ENCODE measurements at regions not wholly inside any gene's neighbourhood (a gene's known extent, or its start where the extent isn't known, plus 50 kb on each side); places are given as distances from the start of the nearest gene placed in this dataset.
"Not testable (repeated sequence)": the region's sequence is repeated elsewhere in the genome, so short reads cannot be mapped to it uniquely, and the experiment has no call there.

GRCh38 chr6:74408844-74409243, 712.8 kb downstream of the CD109 start:
- Histone ChIP-seq H3K9me2 (ENCODE audit: low read depth, low read length) (no peaks in the 10 kb centered on the region), H3K4me1 (ENCODE audit: insufficient read depth, low read length, severe bottlenecking) (no peaks in the 10 kb centered on the region), H3K27ac (ENCODE audit: low read depth, low read length, poor library complexity, severe bottlenecking) (no peak overlapping the region), H2AFZ (ENCODE audit: low read length) (no peak overlapping the region), H3K27me3 (ENCODE audit: insufficient read depth, low read length) (no peaks in the 10 kb centered on the region), H3K4me2 (ENCODE audit: low read length) (no peak overlapping the region), H3K9ac (ENCODE audit: low read length) (no peak overlapping the region), H3K79me2 (ENCODE audit: insufficient read depth, low read length) (no peaks in the 10 kb centered on the region), H3K9me3 (ENCODE audit: low read length) (no peaks in the 10 kb centered on the region), H3K36me3 (ENCODE audit: insufficient read depth, low read length) (no peaks in the 10 kb centered on the region), H3F3A (ENCODE audit: insufficient read depth, low read length) (no peaks in the 10 kb centered on the region), H4K20me1 (ENCODE audit: insufficient read depth, low read length) (no peaks in the 10 kb centered on the region), H3K4me3 (ENCODE audit: low read depth, low read length, poor library complexity, severe bottlenecking) (no peak overlapping the region)
- TF ChIP-seq, protein P1, sequence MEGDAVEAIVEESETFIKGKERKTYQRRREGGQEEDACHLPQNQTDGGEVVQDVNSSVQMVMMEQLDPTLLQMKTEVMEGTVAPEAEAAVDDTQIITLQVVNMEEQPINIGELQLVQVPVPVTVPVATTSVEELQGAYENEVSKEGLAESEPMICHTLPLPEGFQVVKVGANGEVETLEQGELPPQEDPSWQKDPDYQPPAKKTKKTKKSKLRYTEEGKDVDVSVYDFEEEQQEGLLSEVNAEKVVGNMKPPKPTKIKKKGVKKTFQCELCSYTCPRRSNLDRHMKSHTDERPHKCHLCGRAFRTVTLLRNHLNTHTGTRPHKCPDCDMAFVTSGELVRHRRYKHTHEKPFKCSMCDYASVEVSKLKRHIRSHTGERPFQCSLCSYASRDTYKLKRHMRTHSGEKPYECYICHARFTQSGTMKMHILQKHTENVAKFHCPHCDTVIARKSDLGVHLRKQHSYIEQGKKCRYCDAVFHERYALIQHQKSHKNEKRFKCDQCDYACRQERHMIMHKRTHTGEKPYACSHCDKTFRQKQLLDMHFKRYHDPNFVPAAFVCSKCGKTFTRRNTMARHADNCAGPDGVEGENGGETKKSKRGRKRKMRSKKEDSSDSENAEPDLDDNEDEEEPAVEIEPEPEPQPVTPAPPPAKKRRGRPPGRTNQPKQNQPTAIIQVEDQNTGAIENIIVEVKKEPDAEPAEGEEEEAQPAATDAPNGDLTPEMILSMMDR (IDR thresholded peaks at IDR 0.05; ENCODE audit: low read length), result no peak
- TF ChIP-seq EZH2 (IDR thresholded peaks at IDR 0.05; ENCODE audit: borderline replicate concordance, low read length), result no peak

DNA sequence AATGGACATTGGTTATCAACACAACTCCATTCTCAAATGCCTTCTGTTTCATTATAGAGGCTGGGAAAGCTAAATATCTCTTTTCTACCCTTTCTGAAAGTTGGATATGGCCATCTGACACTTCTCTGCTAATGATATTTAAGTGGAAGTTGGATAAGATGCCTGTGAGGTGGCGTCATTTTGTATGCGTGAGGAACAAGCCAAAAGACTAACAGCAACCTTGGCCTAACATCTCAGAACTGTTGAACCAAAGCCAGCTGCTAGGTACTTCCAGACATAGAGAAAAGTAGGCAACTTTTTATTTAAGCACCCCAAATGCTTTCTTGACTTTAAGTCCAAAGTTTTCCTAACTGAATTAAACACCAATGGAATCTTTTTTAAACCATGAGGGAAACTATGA, 708.4 kb downstream of the CD109 start:
- Histone ChIP-seq H3K9me3 (ENCODE audit: low read length) (no peaks in the 10 kb centered on the region), H3K4me2 (ENCODE audit: low read length) (no peak overlapping the region), H3K9me2 (ENCODE audit: low read depth, low read length) (no peaks in the 10 kb centered on the region), H3K4me3 (ENCODE audit: low read depth, low read length, poor library complexity, severe bottlenecking) (no peak overlapping the region), H3K4me1 (ENCODE audit: insufficient read depth, low read length, severe bottlenecking) (no peaks in the 10 kb centered on the region), H2AFZ (ENCODE audit: low read length) (no peak overlapping the region), H3K79me2 (ENCODE audit: insufficient read depth, low read length) (no peaks in the 10 kb centered on the region), H3K27me3 (ENCODE audit: insufficient read depth, low read length) (no peaks in the 10 kb centered on the region), H3K27ac (ENCODE audit: low read depth, low read length, poor library complexity, severe bottlenecking) (no peak overlapping the region), H3K9ac (ENCODE audit: low read length) (no peak overlapping the region), H3K36me3 (ENCODE audit: insufficient read depth, low read length) (no peaks in the 10 kb centered on the region), H3F3A (ENCODE audit: insufficient read depth, low read length) (no peaks in the 10 kb centered on the region), H4K20me1 (ENCODE audit: insufficient read depth, low read length) (no peaks in the 10 kb centered on the region)
- TF ChIP-seq, protein P1 (IDR thresholded peaks at IDR 0.05; ENCODE audit: low read length), result no peak
- no peak for TF ChIP-seq EZH2 (IDR thresholded peaks at IDR 0.05; ENCODE audit: borderline replicate concordance, low read length)

GRCh38 chr6:74402781-74403180, 706.8 kb downstream of the CD109 start:
- H2AFZ ChIP-seq (ENCODE audit: low read length), result no peak overlapping the region
- H3K27ac ChIP-seq (ENCODE audit: low read depth, low read length, poor library complexity, severe bottlenecking), result no peak overlapping the region
- no peaks in the 10 kb centered on the region for H3K9me2 ChIP-seq (ENCODE audit: low read depth, low read length)
- no peaks in the 10 kb centered on the region for H3K4me1 ChIP-seq (ENCODE audit: insufficient read depth, low read length, severe bottlenecking)
- no peaks in the 10 kb centered on the region for H4K20me1 ChIP-seq (ENCODE audit: insufficient read depth, low read length)
- H3K36me3 ChIP-seq (ENCODE audit: insufficient read depth, low read length), result no peaks in the 10 kb centered on the region
- H3F3A ChIP-seq (ENCODE audit: insufficient read depth, low read length), result no peaks in the 10 kb centered on the region
- H3K9ac ChIP-seq (ENCODE audit: low read length), result no peak overlapping the region
- H3K79me2 ChIP-seq (ENCODE audit: insufficient read depth, low read length), result no peaks in the 10 kb centered on the region
- TF ChIP-seq, protein P1 (IDR thresholded peaks at IDR 0.05; ENCODE audit: low read length), result no peak
- TF ChIP-seq EZH2 (IDR thresholded peaks at IDR 0.05; ENCODE audit: borderline replicate concordance, low read length), result no peak
- no peak overlapping the region for H3K4me3 ChIP-seq (ENCODE audit: low read depth, low read length, poor library complexity, severe bottlenecking)
- no peak overlapping the region for H3K4me2 ChIP-seq (ENCODE audit: low read length)
- H3K27me3 ChIP-seq (ENCODE audit: insufficient read depth, low read length), result no peaks in the 10 kb centered on the region
- no peaks in the 10 kb centered on the region for H3K9me3 ChIP-seq (ENCODE audit: low read length)

- not testable (repeated sequence) for H3K27me3 ChIP-seq (ENCODE audit: insufficient read depth, low read length); H3K9me3 ChIP-seq (ENCODE audit: low read length); H3K36me3 ChIP-seq (ENCODE audit: insufficient read depth, low read length); H3K4me3 ChIP-seq (ENCODE audit: low read depth, low read length, poor library complexity, severe bottlenecking); H3F3A ChIP-seq (ENCODE audit: insufficient read depth, low read length); H4K20me1 ChIP-seq (ENCODE audit: insufficient read depth, low read length); H3K79me2 ChIP-seq (ENCODE audit: insufficient read depth, low read length); H3K9ac ChIP-seq (ENCODE audit: low read length); H3K4me1 ChIP-seq (ENCODE audit: insufficient read depth, low read length, severe bottlenecking); H3K4me2 ChIP-seq (ENCODE audit: low read length); H2AFZ ChIP-seq (ENCODE audit: low read length); H3K27ac ChIP-seq (ENCODE audit: low read depth, low read length, poor library complexity, severe bottlenecking); H3K9me2 ChIP-seq (ENCODE audit: low read depth, low read length)
These were observed 682.4 kb downstream of the CD109 start for GRCh38 chr6:74378437-74378836.
